GM21390 (cell line): ENCODE measurements at regions not wholly inside any gene's neighbourhood (a gene's known extent, or its start where the extent isn't known, plus 50 kb on each side); places are given as distances from the start of the nearest gene placed in this dataset.

Experiments
- ATAC-seq: cut with Tn5 transposase; IDR thresholded peaks from one replicate; pipeline ENCODE4 v1.9.1; 2021; ENCODE audit not compliant: unreplicated experiment

DNA sequence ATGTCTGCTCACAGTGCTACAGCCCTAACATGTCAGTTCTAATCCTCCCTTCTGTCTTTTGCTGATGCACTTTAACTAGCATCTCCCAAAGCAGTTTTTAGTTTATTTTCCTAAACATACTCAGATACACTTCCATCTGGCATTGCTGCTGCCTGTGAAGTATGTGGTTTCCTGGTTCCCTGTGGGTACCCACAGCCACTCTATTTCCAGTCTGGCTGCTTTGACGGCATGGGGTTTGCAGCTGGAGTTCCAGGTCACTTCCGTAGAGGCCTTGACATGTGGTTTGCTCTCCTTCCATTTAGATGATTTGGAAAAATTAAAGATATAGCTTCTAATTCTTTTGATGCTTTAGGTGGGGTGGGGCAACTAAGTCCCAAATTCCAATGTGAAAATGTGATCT lies 375.5 kb downstream of the PCDH20 start:
- ATAC-seq = no peak

- no peak for ATAC-seq
These were observed 376.3 kb downstream of the PCDH20 start for GRCh38 chr13:61039302-61039701.

- no peak for ATAC-seq
These were observed 378.9 kb downstream of the PCDH20 start for GRCh38 chr13:61036715-61037114.

- no peak for ATAC-seq
These were observed 385.2 kb downstream of the PCDH20 start for GRCh38 chr13:61030445-61030844.

DNA sequence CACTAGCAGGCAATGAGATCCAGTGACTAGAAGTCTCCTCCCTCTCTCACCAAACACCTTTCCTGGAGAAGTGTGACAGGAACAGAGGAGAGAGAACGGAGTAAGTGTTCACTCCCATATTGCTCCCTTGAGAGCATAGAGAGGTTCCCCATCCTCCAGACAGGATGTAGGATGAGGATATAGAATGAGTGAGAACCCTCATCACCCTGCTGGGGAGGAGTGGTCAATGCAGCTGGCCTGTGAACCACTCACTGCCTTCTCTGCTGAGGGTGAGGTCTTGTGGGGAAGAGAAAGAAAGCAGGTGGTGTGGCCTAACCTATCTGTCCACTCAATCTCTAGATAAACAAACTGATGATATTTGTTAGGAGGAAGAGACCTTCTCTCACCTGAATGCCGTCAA lies 386.6 kb downstream of the PCDH20 start:
- ATAC-seq = no peak

- no peak for ATAC-seq
These were observed 391.6 kb downstream of the PCDH20 start for GRCh38 chr13:61024046-61024445.

DNA sequence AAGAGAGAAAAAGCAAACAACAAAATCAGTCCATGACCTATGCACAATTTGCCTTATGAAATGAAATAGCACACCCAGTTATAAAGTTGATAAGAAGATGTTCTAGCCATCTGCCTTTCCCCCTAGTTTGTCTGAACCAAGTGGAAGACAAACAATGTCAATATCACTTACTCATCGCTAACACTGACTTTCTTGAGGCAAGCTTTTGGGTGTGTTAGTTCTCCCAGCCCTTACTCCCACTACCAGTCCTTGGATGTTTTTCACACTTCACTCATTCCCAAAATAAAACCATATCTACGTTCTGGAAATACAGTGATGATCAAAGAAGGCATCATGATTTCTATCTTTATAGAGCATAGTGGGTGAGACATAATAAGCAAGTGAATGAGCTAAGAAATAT lies 393.8 kb downstream of the PCDH20 start:
- no peak for ATAC-seq

- no peak for ATAC-seq
These were observed 401.9 kb downstream of the PCDH20 start for GRCh38 chr13:61013796-61014195.

DNA sequence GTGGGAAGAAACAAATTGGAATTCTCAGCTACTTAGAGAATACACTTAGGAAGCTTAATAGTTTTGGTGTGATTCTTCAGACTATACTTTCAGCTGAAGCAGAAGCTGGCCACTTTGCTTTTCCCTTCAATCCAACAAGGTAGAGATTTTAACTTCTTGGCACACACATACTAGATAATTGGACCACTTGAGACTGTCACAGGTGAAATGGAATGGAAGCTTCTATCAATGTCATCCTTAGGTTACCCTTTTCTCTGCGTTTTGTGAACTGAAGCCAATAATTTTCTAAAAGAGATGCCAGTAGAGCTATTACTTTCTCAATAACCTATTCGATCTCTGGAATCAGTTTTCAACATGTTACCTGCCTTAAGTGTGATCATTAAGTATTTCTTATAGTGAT lies 405.3 kb downstream of the PCDH20 start:
- no peak for ATAC-seq

DNA sequence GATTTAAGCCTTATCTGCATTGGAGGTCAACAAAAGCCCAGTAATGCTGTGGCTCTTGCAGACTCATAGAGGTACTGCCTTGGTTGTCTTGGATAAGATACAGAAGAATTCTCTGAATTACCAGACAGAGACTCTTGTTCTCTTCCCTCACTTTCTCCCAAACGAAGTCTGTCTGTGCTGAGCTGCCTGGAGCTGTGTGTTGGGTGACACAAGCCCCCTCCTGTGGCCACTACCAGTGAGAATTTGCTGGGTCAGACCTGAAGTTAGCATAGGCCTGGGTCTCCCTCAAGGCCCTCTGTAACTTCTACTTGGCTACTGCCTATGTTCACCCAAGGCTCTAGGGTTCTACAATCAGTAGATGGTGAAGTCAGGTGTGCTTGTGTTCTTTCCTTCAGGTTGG lies 413.0 kb downstream of the PCDH20 start:
- no peak for ATAC-seq

- no peak for ATAC-seq
These were observed 425.5 kb downstream of the PCDH20 start for GRCh38 chr13:60990032-60990733.

DNA sequence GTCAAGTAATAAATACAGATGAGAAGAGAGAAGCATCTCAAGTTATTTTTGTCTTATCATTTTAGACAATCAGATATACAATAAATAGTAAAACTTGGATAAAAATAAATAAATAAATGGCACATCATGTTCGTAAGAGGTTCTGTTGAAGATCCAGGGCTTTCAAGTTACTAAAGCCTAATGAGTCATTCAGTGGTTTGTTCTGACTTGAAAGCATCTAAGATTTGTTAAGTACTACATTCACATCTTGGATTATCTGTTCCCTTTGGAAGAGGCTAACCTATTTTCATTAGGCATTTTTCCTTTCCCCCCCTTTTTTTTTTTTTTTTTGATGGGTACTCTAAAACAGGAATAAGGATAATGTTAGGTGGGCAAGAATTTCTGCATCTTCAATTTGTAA lies 429.3 kb downstream of the PCDH20 start:
- ATAC-seq = no peak

DNA sequence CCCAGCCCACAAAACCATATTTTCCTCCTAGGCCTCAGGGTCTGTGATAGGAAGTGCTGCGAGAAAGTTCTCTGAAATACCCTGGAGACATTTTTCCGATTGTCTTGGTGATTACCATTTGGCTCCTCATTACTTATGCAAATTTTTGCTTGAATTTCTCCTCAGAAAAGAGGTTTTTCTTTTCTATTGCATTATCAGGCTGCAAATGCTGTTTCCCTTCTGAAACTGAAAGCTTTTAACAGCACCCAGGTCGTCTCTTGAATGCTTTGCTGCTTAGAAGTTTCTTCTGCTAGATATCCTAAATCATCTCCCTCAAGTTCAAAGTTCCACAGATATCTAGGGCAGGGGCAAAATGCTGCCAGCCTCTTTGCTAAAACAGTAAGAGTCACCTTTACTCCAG lies 434.2 kb downstream of the PCDH20 start:
- ATAC-seq = no peak

DNA sequence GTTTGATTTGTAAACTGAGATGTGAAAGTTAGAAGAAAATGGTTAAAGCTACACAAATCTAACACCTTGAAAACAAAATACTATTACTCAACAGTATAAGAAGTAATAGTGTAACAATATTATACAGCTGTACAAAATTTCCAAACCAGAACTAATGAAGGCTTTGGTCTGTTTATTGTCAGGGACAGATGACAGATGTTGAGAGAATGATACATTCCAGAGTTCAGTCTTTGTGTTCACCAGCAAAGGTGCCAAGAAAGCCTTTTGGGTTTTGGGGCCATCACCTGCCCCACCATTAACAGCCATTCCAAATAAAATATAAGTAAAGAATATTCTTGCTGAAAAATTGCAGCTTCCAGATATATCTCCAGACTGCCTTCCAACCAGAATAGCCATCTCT lies 439.3 kb downstream of the PCDH20 start:
- ATAC-seq = no peak

DNA sequence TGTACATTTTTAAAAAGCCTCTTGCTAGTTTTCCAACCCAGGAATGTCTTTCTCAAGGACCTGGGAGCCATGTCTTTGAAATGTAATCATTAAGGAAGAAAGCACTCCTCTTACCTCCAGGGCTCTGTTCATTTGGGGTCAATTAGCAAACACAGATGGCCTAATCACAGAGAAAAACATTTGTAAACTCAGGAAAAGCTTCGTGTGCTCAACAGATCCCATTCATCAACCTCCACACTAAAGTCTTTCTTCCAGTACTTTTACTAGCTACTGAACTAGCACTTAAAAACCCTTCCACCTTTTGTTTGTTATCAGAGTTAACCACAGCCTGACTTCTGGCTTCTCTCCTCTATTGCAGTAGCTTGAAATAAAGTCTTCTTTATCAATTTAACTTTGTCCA lies 441.4 kb downstream of the PCDH20 start:
- no peak for ATAC-seq

GRCh38 chr13:60973529-60973928 lies 442.1 kb downstream of the PCDH20 start:
- ATAC-seq = no peak

- ATAC-seq = no peak
These were observed 444.9 kb downstream of the PCDH20 start for GRCh38 chr13:60970736-60971135.

DNA sequence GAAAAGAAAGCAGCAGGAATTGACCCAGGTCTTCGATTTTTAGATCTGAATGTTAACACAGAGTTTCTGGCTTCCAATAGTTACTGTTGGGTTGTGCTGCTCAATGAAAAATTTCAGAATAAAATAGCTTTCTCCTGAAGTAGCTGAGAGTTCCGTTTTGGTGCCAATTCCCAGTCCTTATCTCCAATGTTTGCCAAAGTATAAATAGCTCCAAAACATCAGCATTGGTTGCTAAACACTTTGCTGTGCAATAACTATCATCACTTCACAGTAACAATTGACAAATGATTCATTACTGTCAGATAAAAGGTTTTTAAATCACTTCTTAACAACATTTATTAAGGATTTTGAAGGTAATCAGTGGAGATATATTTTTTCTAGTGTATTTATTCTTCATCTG lies 446.0 kb downstream of the PCDH20 start:
- ATAC-seq = no peak

DNA sequence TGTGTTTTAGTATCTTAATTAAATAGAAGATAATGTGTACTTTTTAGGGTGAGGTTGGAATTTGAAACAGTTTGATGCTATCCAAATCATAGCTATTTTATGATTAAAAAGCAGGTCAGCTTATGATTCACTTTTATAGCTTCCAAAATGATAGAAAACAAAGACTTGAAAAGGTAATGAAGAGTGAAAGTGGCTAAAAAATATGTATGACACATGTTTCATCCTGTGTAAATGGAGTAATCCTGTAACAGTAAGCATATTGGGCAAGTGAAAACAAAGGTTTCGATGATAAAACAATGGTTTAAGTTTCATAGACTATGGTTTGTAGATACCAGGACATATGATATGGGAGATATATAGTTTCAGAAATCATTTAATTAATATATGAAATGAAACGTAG lies 456.2 kb downstream of the PCDH20 start:
- no peak for ATAC-seq

DNA sequence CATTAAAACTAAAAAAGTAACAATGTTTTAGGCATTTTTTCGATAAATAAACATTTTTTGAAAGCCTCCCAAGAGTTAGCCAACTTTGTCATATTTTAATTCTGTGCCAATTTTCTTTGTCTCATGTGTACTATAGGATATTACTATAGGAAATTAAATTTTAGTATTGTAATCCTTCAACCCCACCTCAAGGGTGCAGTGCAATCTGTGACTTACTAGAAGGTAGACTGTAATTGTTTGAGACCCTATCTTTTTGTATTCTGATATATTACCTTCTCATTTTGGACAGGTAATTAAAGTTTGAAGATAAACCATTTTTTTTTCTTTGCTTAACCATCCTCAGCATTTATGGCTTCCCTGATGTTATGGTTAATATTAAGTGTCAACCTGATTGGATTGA lies 457.8 kb downstream of the PCDH20 start:
- no peak for ATAC-seq

GRCh38 chr13:60945396-60945795 lies 470.3 kb downstream of the PCDH20 start:
- no peak for ATAC-seq

DNA sequence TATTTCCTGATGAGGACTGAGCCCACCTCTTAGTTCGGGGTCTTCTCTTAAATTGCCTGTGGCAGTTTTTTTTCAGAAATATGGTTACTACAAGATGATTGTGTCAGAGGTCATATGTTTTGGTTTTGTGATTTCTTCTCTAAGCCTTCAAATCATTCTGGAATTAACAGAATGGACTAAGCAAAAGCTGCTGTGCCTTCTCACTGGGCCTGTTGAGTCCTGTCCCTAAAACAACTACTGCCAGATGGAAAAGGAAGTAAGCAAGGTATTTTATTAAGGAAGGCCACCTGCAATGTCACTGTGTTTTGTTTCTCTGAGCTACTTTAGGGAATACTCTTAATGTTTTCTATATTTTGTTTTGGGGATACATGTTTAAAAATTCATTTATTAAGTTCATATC lies 470.8 kb downstream of the PCDH20 start:
- no peak for ATAC-seq

- ATAC-seq = no peak
These were observed 471.6 kb downstream of the PCDH20 start for GRCh38 chr13:60944016-60944415.
